ENCODE measurements at regions not wholly inside any gene's neighbourhood (a gene's known extent, or its start where the extent isn't known, plus 50 kb on each side); places are given as distances from the start of the nearest gene placed in this dataset.
A peak's percentile ranks its signal among the peaks of the same experiment; 100 is the strongest.

GRCh38 chr5:36489505-36489904 lies 116.9 kb upstream of the SLC1A3 start:
- CTCF ChIA-PET (ENCODE audit: unreplicated experiment), result no interaction called here
- BruUV-seq (replicated peaks), result no TSS peak
- H3K9me2 ChIP-seq (ENCODE audit: insufficient read depth, low read length), result no peaks in the 10 kb centered on the region
- H3K4me3 ChIP-seq (ENCODE audit: low read depth, low read length, poor library complexity, severe bottlenecking), result no peak overlapping the region
- no peak overlapping the region for H3K27ac ChIP-seq (ENCODE audit: low read depth, low read length, poor library complexity, severe bottlenecking)
- H4K20me1 ChIP-seq (ENCODE audit: insufficient read depth, low read length), result no peaks in the 10 kb centered on the region
- POLR2A ChIA-PET, result interaction anchor here (0.7 kb wide), 2 partner anchors 158 to 1109 kb away, joined by 4 to 5 read pairs; no protein-coding TSS in a partner anchor
- H3K4me2 ChIP-seq (ENCODE audit: low read length), result no peak overlapping the region
- no peak for DNase-seq (ENCODE audit: low spot score)
- no peaks in the 10 kb centered on the region for H3K79me2 ChIP-seq (ENCODE audit: insufficient read depth, low read depth, low read length)
- no peak for TF ChIP-seq EZH2phosphoT487 (IDR thresholded peaks at IDR 0.05; ENCODE audit: borderline replicate concordance, low read depth, low read length)
- TF ChIP-seq, protein P1, sequence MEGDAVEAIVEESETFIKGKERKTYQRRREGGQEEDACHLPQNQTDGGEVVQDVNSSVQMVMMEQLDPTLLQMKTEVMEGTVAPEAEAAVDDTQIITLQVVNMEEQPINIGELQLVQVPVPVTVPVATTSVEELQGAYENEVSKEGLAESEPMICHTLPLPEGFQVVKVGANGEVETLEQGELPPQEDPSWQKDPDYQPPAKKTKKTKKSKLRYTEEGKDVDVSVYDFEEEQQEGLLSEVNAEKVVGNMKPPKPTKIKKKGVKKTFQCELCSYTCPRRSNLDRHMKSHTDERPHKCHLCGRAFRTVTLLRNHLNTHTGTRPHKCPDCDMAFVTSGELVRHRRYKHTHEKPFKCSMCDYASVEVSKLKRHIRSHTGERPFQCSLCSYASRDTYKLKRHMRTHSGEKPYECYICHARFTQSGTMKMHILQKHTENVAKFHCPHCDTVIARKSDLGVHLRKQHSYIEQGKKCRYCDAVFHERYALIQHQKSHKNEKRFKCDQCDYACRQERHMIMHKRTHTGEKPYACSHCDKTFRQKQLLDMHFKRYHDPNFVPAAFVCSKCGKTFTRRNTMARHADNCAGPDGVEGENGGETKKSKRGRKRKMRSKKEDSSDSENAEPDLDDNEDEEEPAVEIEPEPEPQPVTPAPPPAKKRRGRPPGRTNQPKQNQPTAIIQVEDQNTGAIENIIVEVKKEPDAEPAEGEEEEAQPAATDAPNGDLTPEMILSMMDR (conservative IDR thresholded peaks at IDR 0.05; ENCODE audit: low read length), result no peak
- no peaks in the 10 kb centered on the region for H3K36me3 ChIP-seq (ENCODE audit: insufficient read depth, low read length)
- intact Hi-C loops (cut with micrococcal nuclease; ENCODE audit: unreplicated experiment), result no loop called here
- H3K4me1 ChIP-seq (ENCODE audit: insufficient read depth, low read length, poor library complexity, severe bottlenecking), result no peaks in the 10 kb centered on the region
- H3K9me3 ChIP-seq (ENCODE audit: low read length), result no peaks in the 10 kb centered on the region
- no peak overlapping the region for H2AFZ ChIP-seq (ENCODE audit: low read length)

GRCh38 chr5:36491856-36492255 lies 114.5 kb upstream of the SLC1A3 start:
- intact Hi-C loops (cut with micrococcal nuclease; ENCODE audit: unreplicated experiment), result no loop called here
- Histone ChIP-seq H3K9me3 (ENCODE audit: low read length) (no peaks in the 10 kb centered on the region), H2AFZ (ENCODE audit: low read length) (no peak overlapping the region), H3K9me2 (ENCODE audit: insufficient read depth, low read length) (no peaks in the 10 kb centered on the region), H3K79me2 (ENCODE audit: insufficient read depth, low read depth, low read length) (no peaks in the 10 kb centered on the region), H4K20me1 (ENCODE audit: insufficient read depth, low read length) (no peaks in the 10 kb centered on the region), H3K36me3 (ENCODE audit: insufficient read depth, low read length) (no peaks in the 10 kb centered on the region), H3K4me2 (ENCODE audit: low read length) (no peak overlapping the region), H3K4me1 (ENCODE audit: insufficient read depth, low read length, poor library complexity, severe bottlenecking) (no peaks in the 10 kb centered on the region), H3K27ac (ENCODE audit: low read depth, low read length, poor library complexity, severe bottlenecking) (no peak overlapping the region), H3K4me3 (ENCODE audit: low read depth, low read length, poor library complexity, severe bottlenecking) (no peak overlapping the region)
- no TSS peak for BruUV-seq (replicated peaks)
- DNase-seq (ENCODE audit: low spot score), result no peak
- TF ChIP-seq, protein P1 (conservative IDR thresholded peaks at IDR 0.05; ENCODE audit: low read length), result no peak
- TF ChIP-seq EZH2phosphoT487 (IDR thresholded peaks at IDR 0.05; ENCODE audit: borderline replicate concordance, low read depth, low read length), result no peak
- CTCF ChIA-PET (ENCODE audit: unreplicated experiment), result no interaction called here
- POLR2A ChIA-PET, result no interaction called here

DNA sequence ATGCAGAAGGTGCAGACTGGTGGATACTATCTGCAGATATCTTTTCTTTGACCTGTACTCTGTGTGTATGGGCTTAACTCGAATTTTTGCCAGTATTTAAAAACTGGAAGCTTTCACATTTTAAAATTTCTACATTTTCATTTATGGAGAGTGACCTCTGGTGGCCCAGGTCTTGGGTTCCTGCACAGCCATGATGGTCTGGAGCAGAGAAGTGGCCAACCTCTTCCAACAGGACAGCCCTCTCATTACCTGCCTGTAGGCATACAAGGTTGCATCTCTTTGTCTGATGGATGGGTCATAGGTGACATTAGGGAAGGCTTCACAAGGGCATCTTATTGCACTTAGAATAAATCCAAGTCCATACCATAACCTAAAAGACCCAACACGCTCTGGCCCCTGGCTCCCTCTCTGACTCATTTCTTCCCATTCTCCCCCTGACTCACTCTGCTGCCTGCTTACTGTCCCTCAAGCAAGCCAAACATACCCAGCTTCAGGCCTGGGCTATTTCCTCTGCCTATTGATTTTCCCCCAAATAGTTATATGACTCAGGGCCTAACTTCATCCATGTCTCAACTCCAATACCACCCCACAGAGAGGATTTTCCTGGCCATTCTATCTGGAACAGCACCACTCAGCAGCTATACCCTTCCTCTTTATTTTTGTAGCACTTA lies 113.3 kb upstream of the SLC1A3 start:
- no peaks in the 10 kb centered on the region for H3K9me3 ChIP-seq (ENCODE audit: low read length)
- no TSS peak for BruUV-seq (replicated peaks)
- no peaks in the 10 kb centered on the region for H3K36me3 ChIP-seq (ENCODE audit: insufficient read depth, low read length)
- ChIA-PET CTCF (ENCODE audit: unreplicated experiment) (no interaction called here), POLR2A (no interaction called here)
- H3K4me3 ChIP-seq (ENCODE audit: low read depth, low read length, poor library complexity, severe bottlenecking), result no peak overlapping the region
- no peaks in the 10 kb centered on the region for H3K9me2 ChIP-seq (ENCODE audit: insufficient read depth, low read length)
- no peak overlapping the region for H3K4me2 ChIP-seq (ENCODE audit: low read length)
- no peak overlapping the region for H3K27ac ChIP-seq (ENCODE audit: low read depth, low read length, poor library complexity, severe bottlenecking)
- H3K79me2 ChIP-seq (ENCODE audit: insufficient read depth, low read depth, low read length), result no peaks in the 10 kb centered on the region
- H4K20me1 ChIP-seq (ENCODE audit: insufficient read depth, low read length), result no peaks in the 10 kb centered on the region
- no peak for DNase-seq (ENCODE audit: low spot score)
- H3K4me1 ChIP-seq (ENCODE audit: insufficient read depth, low read length, poor library complexity, severe bottlenecking), result no peaks in the 10 kb centered on the region
- TF ChIP-seq, protein P1 (conservative IDR thresholded peaks at IDR 0.05; ENCODE audit: low read length), result peak; percentile 32; the same call in 1 of the 2 replicates
- no peak for TF ChIP-seq EZH2phosphoT487 (IDR thresholded peaks at IDR 0.05; ENCODE audit: borderline replicate concordance, low read depth, low read length)
- intact Hi-C loops (cut with micrococcal nuclease; ENCODE audit: unreplicated experiment), result no loop called here
- H2AFZ ChIP-seq (ENCODE audit: low read length), result no peak overlapping the region
